OCI-LY1 (cell line): ENCODE measurements at regions not wholly inside any gene's neighbourhood (a gene's known extent, or its start where the extent isn't known, plus 50 kb on each side); places are given as distances from the start of the nearest gene placed in this dataset.

Experiments
- H2AFZ ChIP-seq: fragments of 200-600 bp; sonication (generic), shearing (Covaris generic); 2 replicates; pipeline ENCODE4 v1.6.0; 2014; ENCODE audit warnings: antibody characterized with exemption, mild to moderate bottlenecking, low read length
- H3F3A ChIP-seq: fragments of 200-600 bp; sonication (generic), shearing (Covaris generic); 2 replicates; pipeline ENCODE4 v1.6.0; 2014; ENCODE audit warnings: mild to moderate bottlenecking, antibody characterized with exemption, low read length, moderate library complexity; ENCODE audit not compliant: insufficient read depth
- H3K27ac ChIP-seq: fragments of 200-600 bp; sonication (generic); 2 replicates; pipeline ENCODE4 v1.5.1; 2014; ENCODE audit warnings: low read length, mixed run types, mild to moderate bottlenecking, low read depth; ENCODE audit not compliant: poor library complexity, severe bottlenecking
- H3K27me3 ChIP-seq: fragments of 200-600 bp; sonication (generic); 2 replicates; pipeline ENCODE4 v1.6.0; 2014; ENCODE audit warnings: antibody characterized with exemption, mild to moderate bottlenecking, low read length, moderate library complexity; ENCODE audit not compliant: insufficient read depth
- H3K36me3 ChIP-seq: fragments of 200-600 bp; sonication (generic); 2 replicates; pipeline ENCODE4 v1.6.1; 2014; ENCODE audit warnings: mild to moderate bottlenecking, antibody characterized with exemption, low read length, moderate library complexity, mixed read lengths; ENCODE audit not compliant: insufficient read depth
- H3K4me1 ChIP-seq: fragments of 200-600 bp; sonication (generic); 2 replicates; pipeline ENCODE4 v1.5.1; 2014; ENCODE audit warnings: mild to moderate bottlenecking, low read length, moderate library complexity; ENCODE audit not compliant: insufficient read depth, severe bottlenecking
- H3K4me2 ChIP-seq: fragments of 200-600 bp; sonication (generic), shearing (Covaris generic); 2 replicates; pipeline ENCODE4 v1.6.1; 2014; ENCODE audit warnings: low read length
- H3K4me3 ChIP-seq: fragments of 200-600 bp; sonication (generic); 2 replicates; pipeline ENCODE4 v1.5.1; 2014; ENCODE audit warnings: low read length, low read depth, mild to moderate bottlenecking, mixed read lengths; ENCODE audit not compliant: poor library complexity, severe bottlenecking
- H3K79me2 ChIP-seq: fragments of 200-600 bp; shearing (Covaris generic); 2 replicates; pipeline ENCODE4 v1.6.1; 2016; ENCODE audit warnings: mixed run types, low read length, mixed read lengths; ENCODE audit not compliant: insufficient read depth
- H3K9ac ChIP-seq: fragments of 200-600 bp; sonication (generic), shearing (Covaris generic); 2 replicates; pipeline ENCODE4 v1.6.1; 2014; ENCODE audit warnings: mild to moderate bottlenecking, low read length, mixed read lengths
- H3K9me2 ChIP-seq: fragments of 200-600 bp; sonication (generic), shearing (Covaris generic); 2 replicates; pipeline ENCODE4 v1.6.1; 2014; ENCODE audit warnings: low read depth, mild to moderate bottlenecking, low read length, mixed read lengths
- H3K9me3 ChIP-seq: fragments of 200-600 bp; shearing (Covaris generic); 2 replicates; pipeline ENCODE4 v1.6.1; 2014; ENCODE audit warnings: low read length, mixed read lengths
- H4K20me1 ChIP-seq: fragments of 200-600 bp; sonication (generic), shearing (Covaris generic); 2 replicates; pipeline ENCODE4 v1.6.0; 2016; ENCODE audit warnings: mild to moderate bottlenecking, low read length; ENCODE audit not compliant: insufficient read depth
- EZH2 ChIP-seq: fragments of 200-600 bp; sonication (generic), shearing (Covaris generic); IDR thresholded peaks from 2 replicates; pipeline ENCODE4 v1.8.0; 2017; ENCODE audit warnings: borderline replicate concordance, mixed run types, mild to moderate bottlenecking, antibody characterized with exemption, low read length, moderate library complexity, mixed read lengths
- TF ChIP-seq, protein P1 (sequence below): fragments of 200-600 bp; sonication (generic), shearing (Covaris generic); IDR thresholded peaks from 2 replicates; pipeline ENCODE4 v1.5.1; 2017; ENCODE audit warnings: mild to moderate bottlenecking, antibody characterized with exemption, low read length, moderate library complexity, mixed read lengths

GRCh38 chr12:132407451-132407961, 78.1 kb upstream of the GALNT9 start:
- no peak overlapping the region for H3K9ac ChIP-seq
- no peaks in the 10 kb centered on the region for H4K20me1 ChIP-seq
- TF ChIP-seq, protein P1, sequence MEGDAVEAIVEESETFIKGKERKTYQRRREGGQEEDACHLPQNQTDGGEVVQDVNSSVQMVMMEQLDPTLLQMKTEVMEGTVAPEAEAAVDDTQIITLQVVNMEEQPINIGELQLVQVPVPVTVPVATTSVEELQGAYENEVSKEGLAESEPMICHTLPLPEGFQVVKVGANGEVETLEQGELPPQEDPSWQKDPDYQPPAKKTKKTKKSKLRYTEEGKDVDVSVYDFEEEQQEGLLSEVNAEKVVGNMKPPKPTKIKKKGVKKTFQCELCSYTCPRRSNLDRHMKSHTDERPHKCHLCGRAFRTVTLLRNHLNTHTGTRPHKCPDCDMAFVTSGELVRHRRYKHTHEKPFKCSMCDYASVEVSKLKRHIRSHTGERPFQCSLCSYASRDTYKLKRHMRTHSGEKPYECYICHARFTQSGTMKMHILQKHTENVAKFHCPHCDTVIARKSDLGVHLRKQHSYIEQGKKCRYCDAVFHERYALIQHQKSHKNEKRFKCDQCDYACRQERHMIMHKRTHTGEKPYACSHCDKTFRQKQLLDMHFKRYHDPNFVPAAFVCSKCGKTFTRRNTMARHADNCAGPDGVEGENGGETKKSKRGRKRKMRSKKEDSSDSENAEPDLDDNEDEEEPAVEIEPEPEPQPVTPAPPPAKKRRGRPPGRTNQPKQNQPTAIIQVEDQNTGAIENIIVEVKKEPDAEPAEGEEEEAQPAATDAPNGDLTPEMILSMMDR: no peak
- TF ChIP-seq EZH2: no peak
- no peak overlapping the region for H2AFZ ChIP-seq
- no peaks in the 10 kb centered on the region for H3K36me3 ChIP-seq
- no peak overlapping the region for H3K27ac ChIP-seq
- no peaks in the 10 kb centered on the region for H3K4me1 ChIP-seq
- no peaks in the 10 kb centered on the region for H3K79me2 ChIP-seq
- H3K9me2 ChIP-seq: no peaks in the 10 kb centered on the region
- H3F3A ChIP-seq: no peaks in the 10 kb centered on the region
- H3K4me2 ChIP-seq: no peak overlapping the region
- H3K27me3 ChIP-seq: no peaks in the 10 kb centered on the region; the same call in 1 of the 2 replicates
- no peaks in the 10 kb centered on the region for H3K9me3 ChIP-seq
- no peak overlapping the region for H3K4me3 ChIP-seq

GRCh38 chr12:132406493-132407450, 77.4 kb upstream of the GALNT9 start:
- no peaks in the 10 kb centered on the region for H3K9me2 ChIP-seq
- no peak overlapping the region for H3K27ac ChIP-seq
- no peaks in the 10 kb centered on the region for H3K9me3 ChIP-seq
- H4K20me1 ChIP-seq: no peaks in the 10 kb centered on the region
- H2AFZ ChIP-seq: no peak overlapping the region
- TF ChIP-seq EZH2: no peak
- TF ChIP-seq, protein P1: no peak
- H3K4me2 ChIP-seq: no peak overlapping the region
- H3F3A ChIP-seq: no peaks in the 10 kb centered on the region
- H3K79me2 ChIP-seq: no peaks in the 10 kb centered on the region
- no peaks in the 10 kb centered on the region for H3K4me1 ChIP-seq
- no peaks in the 10 kb centered on the region for H3K36me3 ChIP-seq
- H3K4me3 ChIP-seq: no peak overlapping the region
- no peaks in the 10 kb centered on the region; the same call in 1 of the 2 replicates for H3K27me3 ChIP-seq
- no peak overlapping the region for H3K9ac ChIP-seq

GRCh38 chr12:132405742-132406251, 76.4 kb upstream of the GALNT9 start:
- Histone ChIP-seq H4K20me1 (no peaks in the 10 kb centered on the region), H3K27me3 (no peaks in the 10 kb centered on the region; the same call in 1 of the 2 replicates), H3K9me2 (no peaks in the 10 kb centered on the region), H3K4me1 (no peaks in the 10 kb centered on the region), H2AFZ (no peak overlapping the region), H3K36me3 (no peaks in the 10 kb centered on the region), H3K9me3 (no peaks in the 10 kb centered on the region), H3K27ac (no peak overlapping the region), H3K9ac (no peak overlapping the region), H3K4me3 (no peak overlapping the region), H3K4me2 (no peak overlapping the region), H3F3A (no peaks in the 10 kb centered on the region), H3K79me2 (no peaks in the 10 kb centered on the region)
- TF ChIP-seq, protein P1: no peak
- no peak for TF ChIP-seq EZH2
